ENCODE measurements at regions not wholly inside any gene's neighbourhood (a gene's known extent, or its start where the extent isn't known, plus 50 kb on each side); places are given as distances from the start of the nearest gene placed in this dataset.

DNA sequence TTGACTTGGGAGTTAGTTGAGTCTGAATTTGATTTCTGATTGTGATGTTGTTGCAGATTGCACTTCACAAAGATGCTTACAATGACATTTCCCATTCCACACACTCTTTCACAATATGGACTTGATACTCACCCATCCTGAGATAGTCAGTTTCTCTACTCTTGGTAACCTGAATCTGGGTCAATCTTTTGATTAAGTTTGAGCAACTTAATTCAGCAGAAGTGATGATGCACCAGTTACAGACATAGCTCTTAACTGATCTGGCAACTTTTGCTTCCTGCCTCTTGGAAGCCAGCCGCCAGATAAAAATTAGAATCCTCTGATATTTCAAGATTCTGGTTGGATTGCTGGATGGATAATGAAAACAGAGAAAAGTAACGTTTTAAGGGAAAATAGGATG is 79.7 kb upstream of the OSMR start:
- Histone ChIP-seq H2BK12ac (ENCODE audit: low read depth, low read length) (no peak overlapping the region), H4K91ac (replicated peaks; ENCODE audit: insufficient read length, low read length) (no peak overlapping the region), H3K4ac (replicated peaks; ENCODE audit: insufficient read length, low read depth, low read length) (no peak overlapping the region), H3K4me2 (ENCODE audit: insufficient read depth in 1 of 2, low read depth in 2 of 2, low read length in 2 of 2) (no peak overlapping the region), H3K4me1 (replicated peaks in 1 of 4; ENCODE audit: control insufficient read depth in 3 of 4, insufficient read depth in 4 of 4, low read length in 3 of 4) (no peaks in the 10 kb centered on the region), H3K18ac (ENCODE audit: extremely low read depth, low read length) (no peak overlapping the region), H3K23me2 (ENCODE audit: low read depth, low read length) (no peaks in the 10 kb centered on the region), H3K79me2 (ENCODE audit: control insufficient read depth in 1 of 2, insufficient read depth in 2 of 2, low read length in 2 of 2) (no peaks in the 10 kb centered on the region), H2BK5ac (ENCODE audit: low read depth, low read length) (no peak overlapping the region), H3K79me1 (ENCODE audit: low read depth, low read length) (no peaks in the 10 kb centered on the region), H2BK120ac (replicated peaks; ENCODE audit: low read depth, low read length) (no peak overlapping the region), H3K23ac (ENCODE audit: insufficient read length) (no peak overlapping the region), H3K9ac (replicated peaks in 1 of 4; ENCODE audit: extremely low read depth in 1 of 4, low read depth in 3 of 4, low read length in 3 of 4) (no peak overlapping the region), H2BK15ac (ENCODE audit: low read length) (no peak overlapping the region), H2AK5ac (ENCODE audit: low read depth, low read length) (no peak overlapping the region), H3K9me3 (ENCODE audit: insufficient read depth in 2 of 2, low read depth in 1 of 2, low read length in 1 of 2) (peaks cover 7 to 8% of the 10 kb centered on the region in 2 experiments; a peak in 1 of 4 replicates), H3K27me3 (replicated peaks in 1 of 4; ENCODE audit: control insufficient read depth in 3 of 4, extremely low read depth in 1 of 4, insufficient read depth in 3 of 4, low read length in 3 of 4) (no peaks in the 10 kb centered on the region), H4K8ac (ENCODE audit: extremely low read depth, insufficient read depth, low read length) (no peak overlapping the region), H2AFZ (ENCODE audit: low read length) (no peak overlapping the region), H3K14ac (ENCODE audit: insufficient read length) (no peak overlapping the region), H2BK20ac (ENCODE audit: low read length) (no peak overlapping the region), H3K56ac (replicated peaks; ENCODE audit: insufficient read length, low read depth, low read length) (no peak overlapping the region), H4K20me1 (replicated peaks in 1 of 2; ENCODE audit: control insufficient read depth in 1 of 2, insufficient read depth in 2 of 2, low read length in 2 of 2) (no peaks in the 10 kb centered on the region), H3K36me3 (ENCODE audit: control insufficient read depth in 2 of 4, insufficient read depth in 4 of 4, low read length in 3 of 4) (no peaks in the 10 kb centered on the region), H4K5ac (ENCODE audit: insufficient read length, low read depth, low read length) (no peak overlapping the region), H3K4me3 (ENCODE audit: extremely low read depth in 1 of 4, insufficient read depth in 2 of 4, low read depth in 3 of 4, low read length in 4 of 4) (no peak overlapping the region), H3K27ac (ENCODE audit: low read depth, low read length) (no peak overlapping the region)
- WGBS, 2 experiments (ENCODE audit: extremely low coverage in 1 of 2, insufficient coverage in 1 of 2, insufficient read length in 1 of 2, insufficient replicate concordance in 2 of 2, low coverage in 1 of 2, low lambda C conversion rate in 2 of 2, missing lambda C conversion rate in 1 of 2), result 91% methylated on average over 2 of the region's 2 CpGs; no CpG with 5 or more reads in 1 of the 2 experiments
- CTCF ChIA-PET (ENCODE audit: partially characterized antibody), result interaction anchor here (1.4 kb wide), 1 partner anchor 17 kb away, joined by 4 read pairs; no protein-coding TSS in a partner anchor
- POLR2A ChIA-PET (ENCODE audit: partially characterized antibody), result no interaction called here
- FAIRE-seq, result no peak
- no peak for DNase-seq (ENCODE audit: low read depth in 1 of 2, low spot score in 2 of 2)
- no peak for TF ChIP-seq HDAC2 (IDR thresholded peaks at IDR 0.05; ENCODE audit: borderline replicate concordance in 1 of 2, low read depth in 2 of 2, low read length in 2 of 2)
- TF ChIP-seq CTBP2 (IDR thresholded peaks at IDR 0.05; ENCODE audit: borderline replicate concordance, insufficient read depth, insufficient read length, low read length), result no peak
- TF ChIP-seq, protein P1, sequence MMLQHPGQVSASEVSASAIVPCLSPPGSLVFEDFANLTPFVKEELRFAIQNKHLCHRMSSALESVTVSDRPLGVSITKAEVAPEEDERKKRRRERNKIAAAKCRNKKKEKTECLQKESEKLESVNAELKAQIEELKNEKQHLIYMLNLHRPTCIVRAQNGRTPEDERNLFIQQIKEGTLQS (IDR thresholded peaks at IDR 0.05; ENCODE audit: insufficient read depth, low read depth, low read length), result no peak

Measured in H1 (cell line).